ENCODE measurements at regions not wholly inside any gene's neighbourhood (a gene's known extent, or its start where the extent isn't known, plus 50 kb on each side); places are given as distances from the start of the nearest gene placed in this dataset.

- DNase-seq: no peak
Observed at GRCh38 chr5:128749136-128749898, 211.3 kb upstream of the FBN2 start.

GRCh38 chr5:128750155-128750554 is 212.1 kb upstream of the FBN2 start:
- DNase-seq: no peak

GRCh38 chr5:128757196-128757959 is 207.9 kb upstream of the SLC27A6 start:
- DNase-seq: no peak

GRCh38 chr5:128762661-128763306 is 202.5 kb upstream of the SLC27A6 start:
- no peak for DNase-seq

GRCh38 chr5:128763321-128763720 is 202.0 kb upstream of the SLC27A6 start:
- DNase-seq: no peak

GRCh38 chr5:128764601-128765310 is 200.5 kb upstream of the SLC27A6 start:
- no peak for DNase-seq

GRCh38 chr5:128765448-128766061 is 199.7 kb upstream of the SLC27A6 start:
- DNase-seq: no peak

GRCh38 chr5:128766406-128766805 is 198.9 kb upstream of the SLC27A6 start:
- no peak for DNase-seq

GRCh38 chr5:128770907-128771306 is 194.4 kb upstream of the SLC27A6 start:
- DNase-seq: no peak

- DNase-seq: no peak
Observed at GRCh38 chr5:128772356-128772755, 192.9 kb upstream of the SLC27A6 start.

GRCh38 chr5:128773378-128773777 is 191.9 kb upstream of the SLC27A6 start:
- no peak for DNase-seq

GRCh38 chr5:128774605-128775004 is 190.7 kb upstream of the SLC27A6 start:
- no peak for DNase-seq

GRCh38 chr5:128775558-128775957 is 189.7 kb upstream of the SLC27A6 start:
- DNase-seq: no peak

GRCh38 chr5:128777052-128777451 is 188.2 kb upstream of the SLC27A6 start:
- DNase-seq: no peak

- DNase-seq: no peak
Observed at GRCh38 chr5:128778474-128778873, 186.8 kb upstream of the SLC27A6 start.

- DNase-seq: no peak
Observed at GRCh38 chr5:128782446-128782845, 182.8 kb upstream of the SLC27A6 start.

- no peak for DNase-seq
Observed at GRCh38 chr5:128784726-128785125, 180.6 kb upstream of the SLC27A6 start.

GRCh38 chr5:128791312-128791711 is 174.0 kb upstream of the SLC27A6 start:
- no peak for DNase-seq

GRCh38 chr5:128796506-128796905 is 168.8 kb upstream of the SLC27A6 start:
- no peak for DNase-seq

GRCh38 chr5:128798871-128799270 is 166.4 kb upstream of the SLC27A6 start:
- DNase-seq: no peak

- DNase-seq: no peak
Observed at GRCh38 chr5:128799945-128800344, 165.3 kb upstream of the SLC27A6 start.

GRCh38 chr5:128800377-128800776 is 164.9 kb upstream of the SLC27A6 start:
- DNase-seq: no peak

Data from RPMI8226 (cell line).